ENCODE measurements at regions not wholly inside any gene's neighbourhood (a gene's known extent, or its start where the extent isn't known, plus 50 kb on each side); places are given as distances from the start of the nearest gene placed in this dataset.

GRCh38 chr9:89798547-89799120 lies 193.8 kb downstream of the GADD45G start:
- TF ChIP-seq CTCF (IDR thresholded peaks at IDR 0.05), result no peak
- ChIA-PET POLR2A (no interaction called here), CTCF (no interaction called here)
- ATAC-seq (ENCODE audit: low read depth), result no peak
- no peaks in the 10 kb centered on the region for H3K27me3 Mint-ChIP-seq
- H3K4me1 Mint-ChIP-seq, result no peaks in the 10 kb centered on the region
- H3K36me3 Mint-ChIP-seq (ENCODE audit: low read depth), result no peaks in the 10 kb centered on the region
- no peak overlapping the region for H3K27ac Mint-ChIP-seq
- no peaks in the 10 kb centered on the region for H3K9me3 Mint-ChIP-seq
- no peak for DNase-seq
- H3K4me3 Mint-ChIP-seq, result no peak overlapping the region
- intact Hi-C loops (cut with micrococcal nuclease), result no loop called here

- no peaks in the 10 kb centered on the region for H3K36me3 Mint-ChIP-seq (ENCODE audit: low read depth)
- ChIA-PET CTCF (no interaction called here), POLR2A (no interaction called here)
- intact Hi-C loops (cut with micrococcal nuclease), result no loop called here
- no peaks in the 10 kb centered on the region for H3K27me3 Mint-ChIP-seq
- H3K9me3 Mint-ChIP-seq, result no peaks in the 10 kb centered on the region
- ATAC-seq (ENCODE audit: low read depth) (no peak), DNase-seq (no peak)
- TF ChIP-seq CTCF (IDR thresholded peaks at IDR 0.05), result no peak
- H3K4me3 Mint-ChIP-seq, result no peak overlapping the region
- no peak overlapping the region for H3K27ac Mint-ChIP-seq
- H3K4me1 Mint-ChIP-seq, result no peaks in the 10 kb centered on the region
Observed at GRCh38 chr9:89799221-89799620, 194.4 kb downstream of the GADD45G start.

GRCh38 chr9:89799766-89800165 lies 195.0 kb downstream of the GADD45G start:
- no peaks in the 10 kb centered on the region for H3K4me1 Mint-ChIP-seq
- CTCF ChIA-PET, result no interaction called here
- TF ChIP-seq CTCF (IDR thresholded peaks at IDR 0.05), result no peak
- intact Hi-C loops (cut with micrococcal nuclease), result no loop called here
- DNase-seq (no peak), ATAC-seq (ENCODE audit: low read depth) (no peak)
- no peaks in the 10 kb centered on the region for H3K27me3 Mint-ChIP-seq
- no peaks in the 10 kb centered on the region for H3K36me3 Mint-ChIP-seq (ENCODE audit: low read depth)
- H3K4me3 Mint-ChIP-seq, result no peak overlapping the region
- no peak overlapping the region for H3K27ac Mint-ChIP-seq
- H3K9me3 Mint-ChIP-seq, result no peaks in the 10 kb centered on the region
- POLR2A ChIA-PET, result no interaction called here

GRCh38 chr9:89801341-89801740 lies 196.5 kb downstream of the GADD45G start:
- no peak overlapping the region for H3K27ac Mint-ChIP-seq
- no peaks in the 10 kb centered on the region for H3K27me3 Mint-ChIP-seq
- intact Hi-C loops (cut with micrococcal nuclease), result no loop called here
- DNase-seq, result no peak
- ATAC-seq (ENCODE audit: low read depth), result no peak
- TF ChIP-seq CTCF (IDR thresholded peaks at IDR 0.05), result no peak
- no peak overlapping the region for H3K4me3 Mint-ChIP-seq
- POLR2A ChIA-PET, result interaction anchor here (1.2 kb wide), 1 partner anchor 14 kb away, joined by 3 read pairs; no protein-coding TSS in a partner anchor
- H3K36me3 Mint-ChIP-seq (ENCODE audit: low read depth), result no peaks in the 10 kb centered on the region
- CTCF ChIA-PET, result no interaction called here
- H3K9me3 Mint-ChIP-seq, result no peaks in the 10 kb centered on the region
- H3K4me1 Mint-ChIP-seq, result no peaks in the 10 kb centered on the region

GRCh38 chr9:89801742-89802670 lies 197.2 kb downstream of the GADD45G start:
- POLR2A ChIA-PET, result interaction anchor here (1.2 kb wide), 1 partner anchor 14 kb away, joined by 3 read pairs; no protein-coding TSS in a partner anchor
- no peaks in the 10 kb centered on the region for H3K9me3 Mint-ChIP-seq
- intact Hi-C loops (cut with micrococcal nuclease), result no loop called here
- H3K27me3 Mint-ChIP-seq, result no peaks in the 10 kb centered on the region
- H3K4me1 Mint-ChIP-seq, result no peaks in the 10 kb centered on the region
- CTCF ChIA-PET, result no interaction called here
- H3K36me3 Mint-ChIP-seq (ENCODE audit: low read depth), result no peaks in the 10 kb centered on the region
- no peak overlapping the region for H3K4me3 Mint-ChIP-seq
- ATAC-seq (ENCODE audit: low read depth) (no peak), DNase-seq (no peak)
- no peak for TF ChIP-seq CTCF (IDR thresholded peaks at IDR 0.05)
- no peak overlapping the region for H3K27ac Mint-ChIP-seq

All from activated B cell treated with CpG ODN at 0.5 μM for 24 hours (primary cell).